ENCODE measurements at regions not wholly inside any gene's neighbourhood (a gene's known extent, or its start where the extent isn't known, plus 50 kb on each side); places are given as distances from the start of the nearest gene placed in this dataset.

GRCh38 chr13:70809588-70809987 lies 701.3 kb upstream of the KLHL1 start:
- no peak for TF ChIP-seq ZNF274 (IDR thresholded peaks at IDR 0.05; ENCODE audit: low read depth, low read length)
- no peak for TF ChIP-seq SUZ12 (IDR thresholded peaks at IDR 0.05; ENCODE audit: extremely low read depth, insufficient read depth, insufficient read length)
